Chondrocyte (in vitro differentiated cells): ENCODE measurements at regions not wholly inside any gene's neighbourhood (a gene's known extent, or its start where the extent isn't known, plus 50 kb on each side); places are given as distances from the start of the nearest gene placed in this dataset.
"Not testable (repeated sequence)": the region's sequence is repeated elsewhere in the genome, so short reads cannot be mapped to it uniquely, and the experiment has no call there.

Source experiments
- DNase-seq: peaks from one replicate; pipeline ENCODE4 v3.0.0; 2021; ENCODE audit warnings: mixed read lengths, low spot score
- H3K27ac Mint-ChIP-seq: one replicate; pipeline ENCODE4 v1.8.0; 2021; ENCODE audit warnings: mild to moderate bottlenecking, moderate library complexity, mixed read lengths; ENCODE audit not compliant: unreplicated experiment
- H3K27me3 Mint-ChIP-seq: 2 replicates; pipeline ENCODE4 v1.8.0; 2021; ENCODE audit warnings: low read depth, mixed read lengths
- H3K36me3 Mint-ChIP-seq: 2 replicates; pipeline ENCODE4 v1.8.0; 2021; ENCODE audit warnings: low read depth, mixed read lengths
- H3K4me1 Mint-ChIP-seq: 2 replicates; pipeline ENCODE4 v1.8.0; 2021; ENCODE audit warnings: low read depth, mild to moderate bottlenecking, mixed read lengths
- H3K4me3 Mint-ChIP-seq: one replicate; pipeline ENCODE4 v1.8.0; 2021; ENCODE audit warnings: mild to moderate bottlenecking, moderate library complexity, mixed read lengths; ENCODE audit not compliant: unreplicated experiment
- H3K9me3 Mint-ChIP-seq: 2 replicates; pipeline ENCODE4 v1.8.0; 2021; ENCODE audit warnings: low read depth, mixed read lengths
- TF ChIP-seq, protein P1 (sequence below): fragments of 200-600 bp; sonication (generic); IDR thresholded peaks from 2 replicates; pipeline ENCODE4 v1.5.0; 2021; ENCODE audit warnings: antibody characterized with exemption, mild to moderate bottlenecking, moderate library complexity

DNA sequence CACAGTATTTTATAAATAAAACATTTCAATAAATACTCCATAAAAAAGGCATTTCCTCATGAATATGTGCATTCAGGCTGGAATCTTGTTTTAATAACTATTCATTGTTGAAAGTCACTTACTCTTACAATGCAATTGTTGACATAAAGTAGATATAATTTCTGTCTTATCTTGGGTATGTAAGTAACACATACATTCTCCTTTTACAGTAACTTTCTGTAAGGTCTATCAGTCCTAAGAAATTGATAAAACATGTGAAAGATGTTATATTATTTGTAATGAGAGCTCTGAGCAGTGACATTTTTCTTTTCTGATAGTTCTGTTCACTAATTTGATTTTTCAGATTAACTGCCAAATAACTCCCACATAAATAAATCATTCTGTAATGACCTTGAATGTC, 1249.2 kb downstream of the STIM2 start:
- Mint-ChIP-seq H3K27ac (no peak overlapping the region), H3K4me3 (no peak overlapping the region), H3K4me1 (no peaks in the 10 kb centered on the region), H3K9me3 (no peaks in the 10 kb centered on the region), H3K36me3 (no peaks in the 10 kb centered on the region), H3K27me3 (peaks cover 8% of the 10 kb centered on the region)
- no peak for DNase-seq
- TF ChIP-seq, protein P1, sequence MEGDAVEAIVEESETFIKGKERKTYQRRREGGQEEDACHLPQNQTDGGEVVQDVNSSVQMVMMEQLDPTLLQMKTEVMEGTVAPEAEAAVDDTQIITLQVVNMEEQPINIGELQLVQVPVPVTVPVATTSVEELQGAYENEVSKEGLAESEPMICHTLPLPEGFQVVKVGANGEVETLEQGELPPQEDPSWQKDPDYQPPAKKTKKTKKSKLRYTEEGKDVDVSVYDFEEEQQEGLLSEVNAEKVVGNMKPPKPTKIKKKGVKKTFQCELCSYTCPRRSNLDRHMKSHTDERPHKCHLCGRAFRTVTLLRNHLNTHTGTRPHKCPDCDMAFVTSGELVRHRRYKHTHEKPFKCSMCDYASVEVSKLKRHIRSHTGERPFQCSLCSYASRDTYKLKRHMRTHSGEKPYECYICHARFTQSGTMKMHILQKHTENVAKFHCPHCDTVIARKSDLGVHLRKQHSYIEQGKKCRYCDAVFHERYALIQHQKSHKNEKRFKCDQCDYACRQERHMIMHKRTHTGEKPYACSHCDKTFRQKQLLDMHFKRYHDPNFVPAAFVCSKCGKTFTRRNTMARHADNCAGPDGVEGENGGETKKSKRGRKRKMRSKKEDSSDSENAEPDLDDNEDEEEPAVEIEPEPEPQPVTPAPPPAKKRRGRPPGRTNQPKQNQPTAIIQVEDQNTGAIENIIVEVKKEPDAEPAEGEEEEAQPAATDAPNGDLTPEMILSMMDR: no peak

DNA sequence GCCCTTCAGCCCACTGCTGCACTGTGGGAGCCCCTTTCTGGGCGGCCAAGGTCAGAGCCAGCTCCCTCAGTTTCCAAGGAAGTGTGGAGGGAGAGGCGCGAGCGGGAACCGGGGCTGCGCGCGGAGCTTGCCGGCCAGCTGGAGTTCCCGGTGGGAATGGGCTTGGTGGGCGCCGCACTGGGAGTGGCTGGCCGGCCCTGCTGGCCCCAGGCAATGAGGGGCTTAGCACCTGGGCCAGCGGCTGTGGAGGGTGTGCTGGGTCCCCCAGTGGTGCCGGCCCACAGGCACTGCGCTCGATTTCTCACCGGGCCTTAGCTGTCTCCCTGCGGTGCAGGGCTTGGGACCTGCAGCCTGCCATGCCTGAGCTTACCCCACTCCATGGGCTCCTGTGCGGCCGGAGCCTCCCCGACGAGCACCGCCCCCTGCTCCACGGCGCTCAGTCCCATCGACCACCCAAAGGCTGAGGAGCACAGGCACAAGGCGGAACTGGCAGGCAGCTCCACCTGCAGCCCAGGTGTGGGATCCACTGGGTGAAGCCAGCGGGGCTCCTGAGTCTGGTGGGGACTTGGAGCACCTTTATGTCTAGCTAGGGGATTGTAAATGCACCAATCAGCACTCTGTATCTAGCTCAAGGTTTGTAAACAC, 1252.2 kb downstream of the STIM2 start:
- not testable (repeated sequence) for H3K27ac Mint-ChIP-seq, H3K4me3 Mint-ChIP-seq, H3K4me1 Mint-ChIP-seq, H3K27me3 Mint-ChIP-seq, H3K36me3 Mint-ChIP-seq, H3K9me3 Mint-ChIP-seq
- peak; percentile 66 for DNase-seq

GRCh38 chr4:28113586-28113985, 1252.9 kb downstream of the STIM2 start:
- not testable (repeated sequence) for H3K36me3 Mint-ChIP-seq, DNase-seq, H3K4me1 Mint-ChIP-seq, H3K27me3 Mint-ChIP-seq, H3K27ac Mint-ChIP-seq, H3K9me3 Mint-ChIP-seq, H3K4me3 Mint-ChIP-seq

DNA sequence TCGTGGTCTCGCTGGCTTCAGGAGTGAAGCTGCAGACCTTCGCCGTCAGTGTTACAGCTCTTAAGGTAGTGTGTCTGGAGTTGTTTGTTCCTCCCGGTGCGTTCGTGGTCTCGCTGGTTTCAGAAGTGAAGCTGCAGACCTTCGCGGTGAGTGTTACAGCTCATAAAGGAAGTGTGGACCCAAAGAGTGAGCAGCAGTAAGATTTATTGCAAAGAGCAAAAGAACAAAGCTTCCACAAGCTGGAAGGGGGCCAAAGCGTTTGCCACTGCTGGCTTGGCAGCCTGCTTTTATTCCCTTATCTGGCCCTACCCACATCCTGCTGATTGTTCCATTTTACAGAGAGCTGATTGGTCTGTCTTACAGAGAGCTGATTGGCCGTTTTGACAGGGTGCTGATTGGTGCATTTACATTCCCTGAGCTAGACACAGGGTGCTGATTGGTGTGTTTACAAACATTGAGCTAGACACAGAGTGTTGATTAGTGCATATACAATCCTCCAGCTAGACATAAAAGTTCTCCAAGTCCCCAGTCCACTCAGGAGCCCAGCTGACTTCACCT, 1256.0 kb downstream of the STIM2 start:
- H3K9me3 Mint-ChIP-seq, H3K27ac Mint-ChIP-seq, H3K4me3 Mint-ChIP-seq: not testable (repeated sequence)

GRCh38 chr4:28117084-28117682, 1256.5 kb downstream of the STIM2 start:
- TF ChIP-seq, protein P1: no peak
- Mint-ChIP-seq H3K4me3 (no peak overlapping the region), H3K9me3 (peaks cover 2% of the 10 kb centered on the region), H3K27ac (no peak overlapping the region), H3K4me1 (no peaks in the 10 kb centered on the region), H3K36me3 (no peaks in the 10 kb centered on the region), H3K27me3 (no peaks in the 10 kb centered on the region)
- peak; percentile 85 for DNase-seq

More for the DNA sequence above, 1256.0 kb downstream of the STIM2 start:
- not testable (repeated sequence) for H3K4me1 Mint-ChIP-seq, DNase-seq, H3K36me3 Mint-ChIP-seq, H3K27me3 Mint-ChIP-seq

DNA sequence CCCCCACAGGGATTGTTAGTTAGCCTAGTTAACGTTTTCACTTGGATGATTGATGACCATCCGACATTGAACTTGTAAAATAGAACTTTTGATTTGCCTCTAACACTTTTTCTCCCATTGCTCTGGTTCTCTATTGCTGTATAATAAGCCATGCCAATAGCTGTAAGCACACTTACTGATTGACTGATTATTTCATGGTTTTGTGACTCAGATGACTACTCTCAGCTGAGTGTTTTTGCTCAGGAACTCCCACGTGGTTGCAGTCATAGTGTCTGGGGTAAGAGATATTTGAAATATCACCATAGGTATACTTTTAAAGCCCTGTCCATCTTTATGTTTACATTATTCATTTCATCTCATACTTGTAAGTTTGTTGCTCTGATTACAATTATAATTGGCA, 1285.5 kb downstream of the STIM2 start:
- DNase-seq: no peak
- Mint-ChIP-seq H3K27ac (no peak overlapping the region), H3K27me3 (no peaks in the 10 kb centered on the region), H3K4me3 (no peak overlapping the region), H3K36me3 (no peaks in the 10 kb centered on the region), H3K9me3 (no peaks in the 10 kb centered on the region), H3K4me1 (no peaks in the 10 kb centered on the region)
- TF ChIP-seq, protein P1: no peak

- TF ChIP-seq, protein P1: no peak
- Mint-ChIP-seq H3K36me3 (no peaks in the 10 kb centered on the region), H3K4me1 (no peaks in the 10 kb centered on the region), H3K9me3 (no peaks in the 10 kb centered on the region), H3K4me3 (no peak overlapping the region), H3K27ac (no peak overlapping the region), H3K27me3 (no peaks in the 10 kb centered on the region)
- DNase-seq: no peak
These were observed 1287.6 kb downstream of the STIM2 start for GRCh38 chr4:28148221-28148620.
